SK-N-SH (cell line): ENCODE measurements at regions not wholly inside any gene's neighbourhood (a gene's known extent, or its start where the extent isn't known, plus 50 kb on each side); places are given as distances from the start of the nearest gene placed in this dataset.

ENCODE experiments used
- CTCF ChIA-PET: fragments of 300-600, 350-600 bp; formaldehyde crosslinking; extraction: SDS; loops from one replicate; lab custom pipeline; 2021; lab: Yijun Ruan, JAX
- POLR2A ChIA-PET: fragments of 350-600 bp; sonication (Branson Sonifier 250); formaldehyde crosslinking; extraction: SDS; loops from one replicate; lab custom pipeline; 2020; ENCODE audit warnings: antibody characterized with exemption, inconsistent platforms; lab: Yijun Ruan, JAX
- DNase-seq: peaks from one replicate; pipeline ENCODE4 v3.0.0; 2012
- H2AFZ ChIP-seq: fragments of 200-600 bp; sonication (generic); 2 replicates; pipeline ENCODE4 v1.8.1; 2016; ENCODE audit warnings: antibody characterized with exemption, mild to moderate bottlenecking, low read depth
- H3F3A ChIP-seq: fragments of 200-600 bp; sonication (generic); replicated peaks from 2 replicates; pipeline ENCODE3; 2016; ENCODE audit warnings: antibody characterized with exemption, mild to moderate bottlenecking; ENCODE audit not compliant: insufficient read depth
- H3K27ac ChIP-seq, 2 experiments: fragments of 200-500 bp in 1 of 2; fragments of 200-600 bp in 1 of 2; sonication (Bioruptor generic) in 1 of 2; sonication (generic), shearing (Covaris generic) in 1 of 2; 2 replicates each; pipeline versions ENCODE4 v1.5.1 to v1.6.1; 2014 to 2016; ENCODE audit warnings: low read depth in 2 of 2, inconsistent platforms in 1 of 2, low read length in 1 of 2, mild to moderate bottlenecking in 1 of 2, mixed read lengths in 1 of 2
- H3K27me3 ChIP-seq: fragments of 200-600 bp; sonication (generic), shearing (Covaris generic); 2 replicates; pipeline ENCODE4 v1.6.1; 2016; ENCODE audit warnings: mixed run types; ENCODE audit not compliant: insufficient read depth
- H3K36me3 ChIP-seq, 2 experiments: fragments of 200-500 bp in 1 of 2; fragments of 200-600 bp in 1 of 2; sonication (Bioruptor generic) in 1 of 2; sonication (generic) in 1 of 2; replicated peaks in 1 of 2; 2 replicates each; pipeline versions ENCODE3 to v1.5.1; 2014 to 2016; ENCODE audit warnings: low read length in 1 of 2, mild to moderate bottlenecking in 1 of 2; ENCODE audit not compliant: insufficient read depth in 2 of 2, control insufficient read depth in 1 of 2
- H3K4me1 ChIP-seq, 2 experiments: fragments of 200-500 bp in 1 of 2; fragments of 200-600 bp in 1 of 2; sonication (Bioruptor generic) in 1 of 2; sonication (generic), shearing (Covaris generic) in 1 of 2; 2 replicates each; pipeline versions ENCODE4 v1.5.1 to v1.6.1; 2014 to 2016; ENCODE audit warnings: low read depth in 1 of 2, low read length in 1 of 2, mixed run types in 1 of 2; ENCODE audit not compliant: insufficient read depth in 2 of 2, control insufficient read depth in 1 of 2
- H3K4me2 ChIP-seq: fragments of 200-600 bp; sonication (generic), shearing (Covaris generic); 2 replicates; pipeline ENCODE4 v1.6.1; 2017; ENCODE audit warnings: mixed run types
- H3K4me3 ChIP-seq, 2 experiments: fragments of 200-500 bp in 1 of 2; fragments of 200-600 bp in 1 of 2; sonication (Bioruptor generic) in 1 of 2; sonication (generic), shearing (Covaris generic) in 1 of 2; 2 replicates each; pipeline versions ENCODE4 v1.5.1 to v1.8.1; 2014 to 2016; ENCODE audit warnings: low read depth in 2 of 2, inconsistent platforms in 1 of 2, low read length in 1 of 2, mild to moderate bottlenecking in 1 of 2, mixed read lengths in 1 of 2, moderate library complexity in 1 of 2
- H3K79me2 ChIP-seq: fragments of 200-600 bp; sonication (generic); 2 replicates; pipeline ENCODE4 v1.8.1; 2017; ENCODE audit warnings: mild to moderate bottlenecking; ENCODE audit not compliant: insufficient read depth
- H3K9ac ChIP-seq: fragments of 200-600 bp; sonication (generic); 2 replicates; pipeline ENCODE4 v1.6.1; 2017; ENCODE audit warnings: mixed run types
- H3K9me2 ChIP-seq: fragments of 200-600 bp; sonication (generic); 2 replicates; pipeline ENCODE4 v1.6.1; 2017; ENCODE audit warnings: mixed run types
- H3K9me3 ChIP-seq: fragments of 200-600 bp; sonication (generic); 2 replicates; pipeline ENCODE4 v1.6.1; 2017; ENCODE audit warnings: mixed run types, mild to moderate bottlenecking, moderate library complexity
- H4K20me1 ChIP-seq: fragments of 200-600 bp; sonication (generic); 2 replicates; pipeline ENCODE4 v1.6.1; 2017; ENCODE audit warnings: mild to moderate bottlenecking, mixed run types; ENCODE audit not compliant: insufficient read depth
- ELF1 ChIP-seq: IDR thresholded peaks from 2 replicates; pipeline ENCODE4 v1.4.0; 2012
- EZH2phosphoT487 ChIP-seq: fragments of 200-600 bp; sonication (generic); IDR thresholded peaks from 2 replicates; pipeline ENCODE4 v1.6.1; 2017; ENCODE audit warnings: low read depth, mixed run types, mild to moderate bottlenecking, antibody characterized with exemption, moderate library complexity, borderline replicate concordance
- FOSL2 ChIP-seq: IDR thresholded peaks from 2 replicates; pipeline ENCODE4 v1.4.0; 2012; ENCODE audit warnings: low read depth, mild to moderate bottlenecking, moderate library complexity, borderline replicate concordance
- FOXJ3 ChIP-seq: sonication (generic); formaldehyde crosslinking; IDR thresholded peaks from 2 replicates; pipeline ENCODE4 v1.5.1; 2020; ENCODE audit warnings: mild to moderate bottlenecking, missing genetic modification reagents
- GABPA ChIP-seq: IDR thresholded peaks from 2 replicates; pipeline ENCODE4 v1.4.0; 2012; ENCODE audit warnings: low read depth, mild to moderate bottlenecking
- NRF1 ChIP-seq: IDR thresholded peaks from 2 replicates; pipeline ENCODE4 v1.6.1; 2012; ENCODE audit warnings: low read depth, mild to moderate bottlenecking, low read length
- SMC3 ChIP-seq: IDR thresholded peaks from 2 replicates; pipeline ENCODE4 v1.6.1; 2012; ENCODE audit warnings: low read depth, low read length, improper control_type of control experiment
- TCF12 ChIP-seq: IDR thresholded peaks from 2 replicates; pipeline ENCODE4 v1.4.0; 2012
- TEAD4 ChIP-seq: IDR thresholded peaks from 2 replicates; pipeline ENCODE4 v1.4.0; 2012; ENCODE audit warnings: mild to moderate bottlenecking, borderline replicate concordance; ENCODE audit not compliant: insufficient read depth
- YY1 ChIP-seq: IDR thresholded peaks from 2 replicates; pipeline ENCODE4 v1.4.0; 2012; ENCODE audit warnings: low read depth, mild to moderate bottlenecking
- TF ChIP-seq, protein P1 (sequence below): IDR thresholded peaks from 2 replicates; pipeline ENCODE4 v1.4.0; 2012; ENCODE audit warnings: low read depth, borderline replicate concordance
- TF ChIP-seq, protein P2 (sequence below): IDR thresholded peaks from 2 replicates; pipeline ENCODE4; 2012
- TF ChIP-seq, protein P3 (sequence below): fragments of 150-350 bp; IDR thresholded peaks from 2 replicates; pipeline ENCODE4 v1.6.1; 2016; ENCODE audit warnings: mild to moderate bottlenecking, low read depth, low read length

DNA sequence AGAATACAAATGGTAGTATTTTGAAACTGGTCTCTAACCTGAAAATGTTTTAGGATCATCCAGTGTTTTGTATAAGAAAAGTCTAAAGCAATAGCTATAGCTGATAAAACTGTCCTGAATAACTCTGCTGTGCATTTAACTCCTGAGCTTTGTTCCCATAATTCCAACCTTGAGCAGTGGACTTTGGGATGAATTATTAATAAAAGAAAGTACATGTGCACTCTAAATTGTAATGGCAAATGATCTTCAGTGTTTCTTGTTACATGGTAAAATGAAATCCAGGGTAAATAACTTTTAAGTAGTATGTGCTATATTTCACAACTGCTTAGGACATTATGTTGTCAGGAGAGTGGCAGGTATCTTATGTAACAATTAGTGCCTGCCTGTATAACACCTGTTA is 345.6 kb downstream of the SLC16A7 start:
- no peaks in the 10 kb centered on the region for H3F3A ChIP-seq
- H3K9me2 ChIP-seq, result no peaks in the 10 kb centered on the region
- no peaks in the 10 kb centered on the region for H3K36me3 ChIP-seq
- H3K4me1 ChIP-seq, result no peaks in the 10 kb centered on the region
- TF ChIP-seq FOXJ3 (CRISPR knock-in tag) (no peak), NRF1 (no peak), GABPA (no peak)
- H3K4me3 ChIP-seq, result no peak overlapping the region
- H3K27ac ChIP-seq, result no peak overlapping the region
- no peaks in the 10 kb centered on the region for H4K20me1 ChIP-seq
- H3K9ac ChIP-seq, result no peak overlapping the region
- H3K27me3 ChIP-seq, result no peaks in the 10 kb centered on the region
- H3K79me2 ChIP-seq, result no peaks in the 10 kb centered on the region
- H3K4me2 ChIP-seq, result no peak overlapping the region
- no peak overlapping the region for H2AFZ ChIP-seq
- DNase-seq, result no peak
- POLR2A ChIA-PET, result no interaction called here
- CTCF ChIA-PET, result no interaction called here
- H3K9me3 ChIP-seq, result no peaks in the 10 kb centered on the region

DNA sequence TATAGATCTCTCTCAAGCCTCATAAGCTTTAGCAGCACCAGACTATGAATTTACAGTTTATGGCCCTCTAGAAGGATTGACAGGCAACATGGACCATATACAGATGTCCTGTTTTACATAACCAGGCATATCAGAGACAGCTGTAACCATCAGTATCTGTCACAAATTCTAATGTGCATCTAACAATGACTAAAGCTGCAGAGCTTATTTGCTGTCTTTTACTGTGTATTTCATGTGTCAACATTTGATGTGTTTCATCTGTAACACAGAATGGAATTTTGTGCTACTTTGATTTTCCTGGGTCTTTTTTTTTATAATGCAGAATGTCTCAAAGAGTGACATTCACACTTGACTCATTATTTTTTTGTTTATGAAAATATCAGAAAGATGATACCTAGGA is 348.3 kb downstream of the SLC16A7 start:
- H3K79me2 ChIP-seq, result no peaks in the 10 kb centered on the region
- no peaks in the 10 kb centered on the region for H4K20me1 ChIP-seq
- CTCF ChIA-PET, result interaction anchor here (0.7 kb wide), 1 partner anchor 11 kb away, joined by 3 read pairs; no protein-coding TSS in a partner anchor

More for the DNA sequence above, 348.3 kb downstream of the SLC16A7 start:
- Histone ChIP-seq H3K4me1 (no peaks in the 10 kb centered on the region), H2AFZ (no peak overlapping the region), H3K36me3 (no peaks in the 10 kb centered on the region), H3K4me2 (no peak overlapping the region), H3K27ac (no peak overlapping the region), H3K9ac (no peak overlapping the region), H3K9me3 (no peaks in the 10 kb centered on the region), H3K27me3 (no peaks in the 10 kb centered on the region), H3F3A (no peaks in the 10 kb centered on the region), H3K9me2 (no peaks in the 10 kb centered on the region), H3K4me3 (no peak overlapping the region)
- DNase-seq, result no peak
- POLR2A ChIA-PET, result no interaction called here
- TF ChIP-seq EZH2phosphoT487 (no peak), TEAD4 (no peak), NRF1 (no peak), ELF1 (no peak), TCF12 (no peak), FOSL2 (no peak), SMC3 (no peak), YY1 (no peak)
- TF ChIP-seq, protein P1, sequence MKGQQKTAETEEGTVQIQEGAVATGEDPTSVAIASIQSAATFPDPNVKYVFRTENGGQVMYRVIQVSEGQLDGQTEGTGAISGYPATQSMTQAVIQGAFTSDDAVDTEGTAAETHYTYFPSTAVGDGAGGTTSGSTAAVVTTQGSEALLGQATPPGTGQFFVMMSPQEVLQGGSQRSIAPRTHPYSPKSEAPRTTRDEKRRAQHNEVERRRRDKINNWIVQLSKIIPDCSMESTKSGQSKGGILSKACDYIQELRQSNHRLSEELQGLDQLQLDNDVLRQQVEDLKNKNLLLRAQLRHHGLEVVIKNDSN, result no peak
- TF ChIP-seq, protein P2, sequence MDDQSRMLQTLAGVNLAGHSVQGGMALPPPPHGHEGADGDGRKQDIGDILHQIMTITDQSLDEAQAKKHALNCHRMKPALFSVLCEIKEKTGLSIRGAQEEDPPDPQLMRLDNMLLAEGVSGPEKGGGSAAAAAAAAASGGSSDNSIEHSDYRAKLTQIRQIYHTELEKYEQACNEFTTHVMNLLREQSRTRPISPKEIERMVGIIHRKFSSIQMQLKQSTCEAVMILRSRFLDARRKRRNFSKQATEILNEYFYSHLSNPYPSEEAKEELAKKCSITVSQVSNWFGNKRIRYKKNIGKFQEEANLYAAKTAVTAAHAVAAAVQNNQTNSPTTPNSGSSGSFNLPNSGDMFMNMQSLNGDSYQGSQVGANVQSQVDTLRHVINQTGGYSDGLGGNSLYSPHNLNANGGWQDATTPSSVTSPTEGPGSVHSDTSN, result no peak
- TF ChIP-seq, protein P3, sequence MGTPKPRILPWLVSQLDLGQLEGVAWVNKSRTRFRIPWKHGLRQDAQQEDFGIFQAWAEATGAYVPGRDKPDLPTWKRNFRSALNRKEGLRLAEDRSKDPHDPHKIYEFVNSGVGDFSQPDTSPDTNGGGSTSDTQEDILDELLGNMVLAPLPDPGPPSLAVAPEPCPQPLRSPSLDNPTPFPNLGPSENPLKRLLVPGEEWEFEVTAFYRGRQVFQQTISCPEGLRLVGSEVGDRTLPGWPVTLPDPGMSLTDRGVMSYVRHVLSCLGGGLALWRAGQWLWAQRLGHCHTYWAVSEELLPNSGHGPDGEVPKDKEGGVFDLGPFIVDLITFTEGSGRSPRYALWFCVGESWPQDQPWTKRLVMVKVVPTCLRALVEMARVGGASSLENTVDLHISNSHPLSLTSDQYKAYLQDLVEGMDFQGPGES, result no peak
